ENCODE measurements at regions not wholly inside any gene's neighbourhood (a gene's known extent, or its start where the extent isn't known, plus 50 kb on each side); places are given as distances from the start of the nearest gene placed in this dataset.

- H3K27ac ChIP-seq (ENCODE audit: low read length): no peak overlapping the region
- no peak overlapping the region for H3K4me3 ChIP-seq (ENCODE audit: low read length)
- H3K4me1 ChIP-seq (ENCODE audit: control insufficient read depth, low read depth, low read length): peaks cover 14% of the 10 kb centered on the region
- no peaks in the 10 kb centered on the region for H3K9me3 ChIP-seq (ENCODE audit: control insufficient read depth, low read depth, low read length)
- H3K36me3 ChIP-seq (ENCODE audit: control insufficient read depth, low read depth, low read length): no peaks in the 10 kb centered on the region
- peaks cover 5% of the 10 kb centered on the region for H3K27me3 ChIP-seq (ENCODE audit: control insufficient read depth, insufficient read depth, low read length)
- H3K9ac ChIP-seq (ENCODE audit: low read length): no peak overlapping the region
These were observed 237.2 kb downstream of the NPHP4 start for GRCh38 chr1:5754817-5755551.

GRCh38 chr1:5753549-5754421 lies 238.4 kb downstream of the NPHP4 start:
- Histone ChIP-seq H3K4me3 (ENCODE audit: low read length) (no peak overlapping the region), H3K9me3 (ENCODE audit: control insufficient read depth, low read depth, low read length) (no peaks in the 10 kb centered on the region), H3K9ac (ENCODE audit: low read length) (no peak overlapping the region), H3K27me3 (ENCODE audit: control insufficient read depth, insufficient read depth, low read length) (peaks cover 5% of the 10 kb centered on the region), H3K27ac (ENCODE audit: low read length) (no peak overlapping the region), H3K4me1 (ENCODE audit: control insufficient read depth, low read depth, low read length) (peaks cover 14% of the 10 kb centered on the region), H3K36me3 (ENCODE audit: control insufficient read depth, low read depth, low read length) (no peaks in the 10 kb centered on the region)

GRCh38 chr1:5752746-5753548 lies 239.3 kb downstream of the NPHP4 start:
- H3K4me3 ChIP-seq (ENCODE audit: low read length): no peak overlapping the region
- no peak overlapping the region for H3K9ac ChIP-seq (ENCODE audit: low read length)
- H3K9me3 ChIP-seq (ENCODE audit: control insufficient read depth, low read depth, low read length): no peaks in the 10 kb centered on the region
- no peak overlapping the region for H3K27ac ChIP-seq (ENCODE audit: low read length)
- H3K27me3 ChIP-seq (ENCODE audit: control insufficient read depth, insufficient read depth, low read length): peaks cover 5% of the 10 kb centered on the region
- peaks cover 14% of the 10 kb centered on the region for H3K4me1 ChIP-seq (ENCODE audit: control insufficient read depth, low read depth, low read length)
- no peaks in the 10 kb centered on the region for H3K36me3 ChIP-seq (ENCODE audit: control insufficient read depth, low read depth, low read length)

GRCh38 chr1:5751833-5752745 lies 240.1 kb downstream of the NPHP4 start:
- Histone ChIP-seq H3K4me3 (ENCODE audit: low read length) (no peak overlapping the region), H3K27me3 (ENCODE audit: control insufficient read depth, insufficient read depth, low read length) (peaks cover 5% of the 10 kb centered on the region), H3K36me3 (ENCODE audit: control insufficient read depth, low read depth, low read length) (no peaks in the 10 kb centered on the region), H3K4me1 (ENCODE audit: control insufficient read depth, low read depth, low read length) (peaks cover 16% of the 10 kb centered on the region), H3K9me3 (ENCODE audit: control insufficient read depth, low read depth, low read length) (no peaks in the 10 kb centered on the region), H3K9ac (ENCODE audit: low read length) (no peak overlapping the region), H3K27ac (ENCODE audit: low read length) (no peak overlapping the region)

GRCh38 chr1:5751163-5751540 lies 241.1 kb downstream of the NPHP4 start:
- H3K4me1 ChIP-seq (ENCODE audit: control insufficient read depth, low read depth, low read length): peaks cover 21% of the 10 kb centered on the region
- H3K27ac ChIP-seq (ENCODE audit: low read length): no peak overlapping the region
- no peak overlapping the region for H3K9ac ChIP-seq (ENCODE audit: low read length)
- no peaks in the 10 kb centered on the region for H3K9me3 ChIP-seq (ENCODE audit: control insufficient read depth, low read depth, low read length)
- no peaks in the 10 kb centered on the region for H3K36me3 ChIP-seq (ENCODE audit: control insufficient read depth, low read depth, low read length)
- H3K27me3 ChIP-seq (ENCODE audit: control insufficient read depth, insufficient read depth, low read length): peaks cover 5% of the 10 kb centered on the region
- no peak overlapping the region for H3K4me3 ChIP-seq (ENCODE audit: low read length)

GRCh38 chr1:5750186-5751162 lies 241.8 kb downstream of the NPHP4 start:
- Histone ChIP-seq H3K27me3 (ENCODE audit: control insufficient read depth, insufficient read depth, low read length) (peaks cover 5% of the 10 kb centered on the region), H3K9me3 (ENCODE audit: control insufficient read depth, low read depth, low read length) (no peaks in the 10 kb centered on the region), H3K4me3 (ENCODE audit: low read length) (no peak overlapping the region), H3K36me3 (ENCODE audit: control insufficient read depth, low read depth, low read length) (no peaks in the 10 kb centered on the region), H3K4me1 (ENCODE audit: control insufficient read depth, low read depth, low read length) (peaks cover 21% of the 10 kb centered on the region), H3K9ac (ENCODE audit: low read length) (no peak overlapping the region), H3K27ac (ENCODE audit: low read length) (no peak overlapping the region)

- Histone ChIP-seq H3K4me1 (ENCODE audit: control insufficient read depth, low read depth, low read length) (peaks cover 21% of the 10 kb centered on the region), H3K36me3 (ENCODE audit: control insufficient read depth, low read depth, low read length) (no peaks in the 10 kb centered on the region), H3K27ac (ENCODE audit: low read length) (no peak overlapping the region), H3K9me3 (ENCODE audit: control insufficient read depth, low read depth, low read length) (no peaks in the 10 kb centered on the region), H3K9ac (ENCODE audit: low read length) (no peak overlapping the region), H3K4me3 (ENCODE audit: low read length) (no peak overlapping the region), H3K27me3 (ENCODE audit: control insufficient read depth, insufficient read depth, low read length) (peaks cover 5% of the 10 kb centered on the region)
These were observed 243.7 kb downstream of the NPHP4 start for GRCh38 chr1:5748286-5749225.

- Histone ChIP-seq H3K36me3 (ENCODE audit: control insufficient read depth, low read depth, low read length) (no peaks in the 10 kb centered on the region), H3K4me1 (ENCODE audit: control insufficient read depth, low read depth, low read length) (peaks cover 19% of the 10 kb centered on the region), H3K27ac (ENCODE audit: low read length) (no peak overlapping the region), H3K4me3 (ENCODE audit: low read length) (no peak overlapping the region), H3K9ac (ENCODE audit: low read length) (no peak overlapping the region), H3K9me3 (ENCODE audit: control insufficient read depth, low read depth, low read length) (no peaks in the 10 kb centered on the region), H3K27me3 (ENCODE audit: control insufficient read depth, insufficient read depth, low read length) (no peaks in the 10 kb centered on the region)
These were observed 244.6 kb downstream of the NPHP4 start for GRCh38 chr1:5747426-5748285.
